ENCODE measurements at regions not wholly inside any gene's neighbourhood (a gene's known extent, or its start where the extent isn't known, plus 50 kb on each side); places are given as distances from the start of the nearest gene placed in this dataset.

DNA sequence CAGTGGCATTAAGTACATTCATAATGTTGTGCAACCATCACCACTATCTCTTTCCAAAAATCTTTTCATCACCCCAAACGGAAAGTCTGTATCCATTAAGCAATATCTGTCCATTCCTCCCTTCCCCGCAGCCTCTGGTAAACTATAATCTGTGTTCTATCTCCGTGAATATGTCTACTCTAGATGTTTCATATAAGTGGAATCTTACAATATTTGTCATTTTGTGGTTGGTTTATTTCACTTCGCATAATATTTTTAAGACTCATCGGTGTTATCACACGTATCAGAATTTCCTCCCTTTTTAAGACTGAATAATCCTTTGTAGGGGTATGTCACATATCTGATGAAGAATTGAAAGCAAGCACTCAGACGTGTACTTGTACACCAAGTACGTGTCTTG is 86.0 kb upstream of the FGFR2 start:
- TF ChIP-seq, protein P1, sequence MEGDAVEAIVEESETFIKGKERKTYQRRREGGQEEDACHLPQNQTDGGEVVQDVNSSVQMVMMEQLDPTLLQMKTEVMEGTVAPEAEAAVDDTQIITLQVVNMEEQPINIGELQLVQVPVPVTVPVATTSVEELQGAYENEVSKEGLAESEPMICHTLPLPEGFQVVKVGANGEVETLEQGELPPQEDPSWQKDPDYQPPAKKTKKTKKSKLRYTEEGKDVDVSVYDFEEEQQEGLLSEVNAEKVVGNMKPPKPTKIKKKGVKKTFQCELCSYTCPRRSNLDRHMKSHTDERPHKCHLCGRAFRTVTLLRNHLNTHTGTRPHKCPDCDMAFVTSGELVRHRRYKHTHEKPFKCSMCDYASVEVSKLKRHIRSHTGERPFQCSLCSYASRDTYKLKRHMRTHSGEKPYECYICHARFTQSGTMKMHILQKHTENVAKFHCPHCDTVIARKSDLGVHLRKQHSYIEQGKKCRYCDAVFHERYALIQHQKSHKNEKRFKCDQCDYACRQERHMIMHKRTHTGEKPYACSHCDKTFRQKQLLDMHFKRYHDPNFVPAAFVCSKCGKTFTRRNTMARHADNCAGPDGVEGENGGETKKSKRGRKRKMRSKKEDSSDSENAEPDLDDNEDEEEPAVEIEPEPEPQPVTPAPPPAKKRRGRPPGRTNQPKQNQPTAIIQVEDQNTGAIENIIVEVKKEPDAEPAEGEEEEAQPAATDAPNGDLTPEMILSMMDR (optimal IDR thresholded peaks at IDR 0.05 in 1 of 3, IDR thresholded peaks at IDR 0.05 in 1 of 3, conservative IDR thresholded peaks at IDR 0.05 in 1 of 3; ENCODE audit: extremely low read depth in 1 of 3, insufficient read depth in 2 of 3, low read length in 3 of 3), result no peak
- no peak for TF ChIP-seq EZH2 (IDR thresholded peaks at IDR 0.05; ENCODE audit: low read length)

Data from keratinocyte (primary cell).